ENCODE measurements at regions not wholly inside any gene's neighbourhood (a gene's known extent, or its start where the extent isn't known, plus 50 kb on each side); places are given as distances from the start of the nearest gene placed in this dataset.

DNA sequence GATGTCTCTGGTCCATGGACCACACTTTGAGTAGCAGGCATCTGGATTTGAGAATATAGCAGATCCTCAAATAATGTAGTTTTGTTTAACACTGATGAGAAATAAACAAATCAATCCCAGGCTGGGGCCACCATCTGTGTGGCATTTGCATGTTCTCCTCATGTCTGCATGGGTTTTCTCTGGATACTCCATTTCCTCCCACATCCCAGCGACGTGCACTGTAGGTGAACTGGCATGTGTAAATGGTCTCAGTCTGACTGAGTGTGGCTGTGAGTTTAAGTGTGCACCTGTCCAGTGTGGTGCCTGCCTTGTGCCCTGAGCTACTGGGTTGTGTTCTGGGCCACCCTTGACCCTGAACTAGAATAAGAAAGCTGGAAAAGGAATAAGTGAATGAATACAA, 66.3 kb upstream of the NANOGP8 start:
- Histone ChIP-seq H3K36me3 (no peaks in the 10 kb centered on the region), H3K27ac (no peak overlapping the region), H3K4me3 (no peak overlapping the region), H3K9me3 (no peaks in the 10 kb centered on the region), H3K27me3 (no peaks in the 10 kb centered on the region), H3K4me1 (no peaks in the 10 kb centered on the region)
- DNase-seq = no peak
- no peak for TF ChIP-seq POLR2A (IDR thresholded peaks at IDR 0.05)
- no peak for TF ChIP-seq CTCF (IDR thresholded peaks at IDR 0.05)

DNA sequence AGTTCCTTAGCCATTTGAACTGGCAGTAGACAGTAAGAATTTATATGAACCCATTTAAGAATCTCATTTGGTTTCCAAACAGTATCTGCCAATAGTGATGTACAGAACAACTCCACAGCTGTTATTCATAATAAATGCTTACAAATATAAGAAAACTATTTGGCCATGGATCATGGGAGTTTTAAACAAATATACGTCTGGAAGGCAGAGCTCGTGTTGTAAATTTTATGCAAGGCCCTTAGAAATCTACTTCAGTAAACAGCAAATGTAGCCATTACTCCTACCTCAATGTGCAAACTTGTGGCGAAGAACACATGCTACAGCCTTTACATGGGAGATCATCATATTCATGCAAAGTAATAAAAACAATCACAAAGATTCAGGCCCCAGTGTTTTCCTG, 65.3 kb upstream of the NANOGP8 start:
- H3K36me3 ChIP-seq = no peaks in the 10 kb centered on the region
- no peaks in the 10 kb centered on the region for H3K27me3 ChIP-seq
- no peak for DNase-seq
- no peak overlapping the region for H3K4me3 ChIP-seq
- no peaks in the 10 kb centered on the region for H3K9me3 ChIP-seq
- H3K27ac ChIP-seq = no peak overlapping the region
- H3K4me1 ChIP-seq = no peaks in the 10 kb centered on the region
- TF ChIP-seq CTCF (IDR thresholded peaks at IDR 0.05) (no peak), POLR2A (IDR thresholded peaks at IDR 0.05) (no peak)

- Histone ChIP-seq H3K36me3 (no peaks in the 10 kb centered on the region), H3K4me3 (no peak overlapping the region), H3K27me3 (no peaks in the 10 kb centered on the region), H3K27ac (no peak overlapping the region), H3K9me3 (no peaks in the 10 kb centered on the region), H3K4me1 (no peaks in the 10 kb centered on the region)
- no peak for DNase-seq
- TF ChIP-seq POLR2A (IDR thresholded peaks at IDR 0.05) = no peak
- TF ChIP-seq CTCF (IDR thresholded peaks at IDR 0.05) = no peak
These were observed 60.2 kb upstream of the NANOGP8 start for GRCh38 chr15:35145336-35145735.

DNA sequence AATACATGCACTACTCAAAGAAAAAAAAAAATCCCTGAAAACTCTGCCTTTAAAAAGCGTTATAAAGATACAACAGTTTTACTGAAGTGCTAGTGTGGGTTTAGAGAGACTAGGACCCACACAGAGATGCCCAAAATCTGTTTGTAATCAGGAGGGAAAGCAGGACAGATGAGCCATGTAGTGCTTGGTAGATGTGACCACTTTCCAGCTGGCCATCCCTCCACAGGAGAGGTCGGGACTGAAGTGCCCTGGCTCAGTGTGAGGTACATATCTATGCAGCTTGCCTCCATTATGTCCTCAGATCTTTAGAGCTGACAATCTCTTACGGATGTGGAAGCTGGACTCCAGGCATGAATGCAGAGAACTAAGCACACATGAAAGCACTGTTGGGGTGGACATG, 57.5 kb upstream of the NANOGP8 start:
- Histone ChIP-seq H3K27me3 (no peaks in the 10 kb centered on the region), H3K27ac (no peak overlapping the region), H3K4me3 (no peak overlapping the region), H3K9me3 (no peaks in the 10 kb centered on the region), H3K4me1 (no peaks in the 10 kb centered on the region), H3K36me3 (no peaks in the 10 kb centered on the region)
- TF ChIP-seq POLR2A (IDR thresholded peaks at IDR 0.05) (no peak), CTCF (IDR thresholded peaks at IDR 0.05) (no peak)
- DNase-seq = no peak

DNA sequence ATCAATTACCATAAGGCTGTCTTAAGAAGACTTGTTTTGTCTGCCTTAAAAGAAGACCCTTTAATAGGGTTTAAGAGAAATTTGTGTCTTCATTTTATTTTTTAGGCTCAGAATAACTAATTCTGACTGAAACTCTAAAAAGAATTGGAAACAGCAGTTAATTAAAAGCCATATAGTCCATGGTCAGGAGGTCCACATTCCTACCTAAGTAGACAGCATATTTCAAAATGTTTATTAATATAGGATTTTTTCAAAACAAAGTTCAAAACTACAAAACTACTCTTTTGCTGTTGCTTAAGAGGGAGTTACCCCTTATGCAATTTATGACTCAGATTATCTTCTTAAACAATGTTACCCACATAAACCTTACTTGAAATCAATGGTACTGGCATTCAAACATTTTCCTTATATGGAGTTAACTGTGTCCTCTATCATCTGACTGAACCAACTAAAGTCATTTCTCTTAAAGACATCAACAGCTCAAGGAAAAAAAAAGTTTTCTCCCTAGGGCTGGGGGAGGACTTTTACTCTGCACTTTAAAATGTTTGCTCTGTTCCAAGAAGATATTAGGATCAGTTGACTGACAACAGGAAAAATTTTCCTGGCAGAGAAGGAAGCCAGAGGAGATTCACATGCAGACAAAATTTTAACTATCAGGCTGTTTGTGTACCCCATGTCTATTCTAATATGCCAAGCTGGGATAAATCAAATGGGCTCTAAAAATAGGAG, 56.8 kb upstream of the NANOGP8 start:
- DNase-seq = no peak
- Histone ChIP-seq H3K27ac (no peak overlapping the region), H3K4me3 (no peak overlapping the region), H3K9me3 (no peaks in the 10 kb centered on the region), H3K27me3 (no peaks in the 10 kb centered on the region), H3K36me3 (no peaks in the 10 kb centered on the region), H3K4me1 (no peaks in the 10 kb centered on the region)
- TF ChIP-seq CTCF (IDR thresholded peaks at IDR 0.05) (no peak), POLR2A (IDR thresholded peaks at IDR 0.05) (no peak)

- Histone ChIP-seq H3K9me3 (no peaks in the 10 kb centered on the region), H3K36me3 (no peaks in the 10 kb centered on the region), H3K27ac (no peak overlapping the region), H3K27me3 (no peaks in the 10 kb centered on the region), H3K4me1 (no peaks in the 10 kb centered on the region), H3K4me3 (no peak overlapping the region)
- TF ChIP-seq POLR2A (IDR thresholded peaks at IDR 0.05) (no peak), CTCF (IDR thresholded peaks at IDR 0.05) (no peak)
- no peak for DNase-seq
These were observed 54.7 kb upstream of the NANOGP8 start for GRCh38 chr15:35139822-35140221.

Data from Peyer's patch (tissue), 4 donors.